ENCODE measurements at regions not wholly inside any gene's neighbourhood (a gene's known extent, or its start where the extent isn't known, plus 50 kb on each side); places are given as distances from the start of the nearest gene placed in this dataset.

DNA sequence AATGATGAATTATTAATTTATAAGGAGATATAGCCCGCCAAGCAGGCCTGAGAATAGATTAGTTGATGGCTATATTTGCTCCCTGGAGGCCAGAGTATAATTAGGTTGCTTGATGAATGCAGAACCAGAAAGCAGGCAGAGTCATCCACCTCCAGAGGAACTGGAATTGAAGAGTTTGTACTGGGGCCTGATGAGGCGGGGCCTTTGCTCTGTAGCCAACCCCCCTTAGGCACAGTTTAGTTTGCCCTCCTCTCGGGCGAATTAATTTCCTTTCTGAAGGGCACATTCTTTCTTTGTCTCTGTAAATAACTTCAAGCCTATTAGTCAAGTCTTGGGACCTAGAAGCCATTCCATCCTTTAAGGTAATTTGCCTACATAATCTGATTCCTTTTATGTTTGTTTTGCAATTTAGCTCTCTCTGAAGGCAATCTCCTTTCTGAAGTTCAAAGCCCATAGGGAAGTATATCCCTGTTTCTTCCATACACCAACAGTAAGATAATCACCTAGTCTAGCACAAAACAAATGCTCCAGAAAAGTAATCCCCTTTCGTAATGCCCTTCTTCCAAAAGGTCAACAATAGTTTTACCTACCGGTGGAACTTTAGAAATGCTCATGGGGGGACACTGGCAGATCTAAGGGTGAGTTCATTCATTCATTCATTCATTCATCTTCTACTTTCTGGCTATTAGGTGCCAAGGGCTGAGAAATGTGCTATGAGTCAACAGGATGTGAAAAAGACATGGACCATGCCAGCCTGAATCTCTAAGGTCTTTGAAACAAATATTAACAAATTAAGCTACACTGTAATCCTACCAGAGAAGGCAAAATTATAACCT is 84.8 kb upstream of the NUDT4 start:
- DNase-seq (ENCODE audit: low read depth): no peak
- TF ChIP-seq, protein P1, sequence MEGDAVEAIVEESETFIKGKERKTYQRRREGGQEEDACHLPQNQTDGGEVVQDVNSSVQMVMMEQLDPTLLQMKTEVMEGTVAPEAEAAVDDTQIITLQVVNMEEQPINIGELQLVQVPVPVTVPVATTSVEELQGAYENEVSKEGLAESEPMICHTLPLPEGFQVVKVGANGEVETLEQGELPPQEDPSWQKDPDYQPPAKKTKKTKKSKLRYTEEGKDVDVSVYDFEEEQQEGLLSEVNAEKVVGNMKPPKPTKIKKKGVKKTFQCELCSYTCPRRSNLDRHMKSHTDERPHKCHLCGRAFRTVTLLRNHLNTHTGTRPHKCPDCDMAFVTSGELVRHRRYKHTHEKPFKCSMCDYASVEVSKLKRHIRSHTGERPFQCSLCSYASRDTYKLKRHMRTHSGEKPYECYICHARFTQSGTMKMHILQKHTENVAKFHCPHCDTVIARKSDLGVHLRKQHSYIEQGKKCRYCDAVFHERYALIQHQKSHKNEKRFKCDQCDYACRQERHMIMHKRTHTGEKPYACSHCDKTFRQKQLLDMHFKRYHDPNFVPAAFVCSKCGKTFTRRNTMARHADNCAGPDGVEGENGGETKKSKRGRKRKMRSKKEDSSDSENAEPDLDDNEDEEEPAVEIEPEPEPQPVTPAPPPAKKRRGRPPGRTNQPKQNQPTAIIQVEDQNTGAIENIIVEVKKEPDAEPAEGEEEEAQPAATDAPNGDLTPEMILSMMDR (conservative IDR thresholded peaks at IDR 0.05; ENCODE audit: low read length): no peak
- H3K4me3 ChIP-seq (ENCODE audit: low read length): no peak overlapping the region

DNA sequence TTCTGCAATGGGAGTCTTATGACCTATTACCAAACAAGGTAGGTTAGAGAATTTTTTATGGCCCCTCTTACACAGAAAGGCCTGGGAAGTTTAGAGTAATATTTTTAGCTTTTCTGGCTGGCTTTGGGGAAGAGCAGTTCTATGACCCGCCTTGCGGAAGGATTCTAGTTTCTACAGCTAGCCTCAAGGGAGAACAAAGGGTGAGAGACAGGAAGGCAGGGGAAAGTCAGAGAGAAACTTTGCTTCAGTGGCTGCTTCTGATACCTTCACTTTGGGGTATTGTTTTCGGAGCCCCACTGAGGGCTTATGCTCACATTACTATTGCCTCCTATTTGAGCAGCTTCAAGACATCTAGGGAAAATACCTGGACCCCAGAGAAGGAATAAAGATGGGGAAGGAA is 80.7 kb upstream of the NUDT4 start:
- H3K4me3 ChIP-seq (ENCODE audit: low read length): no peak overlapping the region

DNA sequence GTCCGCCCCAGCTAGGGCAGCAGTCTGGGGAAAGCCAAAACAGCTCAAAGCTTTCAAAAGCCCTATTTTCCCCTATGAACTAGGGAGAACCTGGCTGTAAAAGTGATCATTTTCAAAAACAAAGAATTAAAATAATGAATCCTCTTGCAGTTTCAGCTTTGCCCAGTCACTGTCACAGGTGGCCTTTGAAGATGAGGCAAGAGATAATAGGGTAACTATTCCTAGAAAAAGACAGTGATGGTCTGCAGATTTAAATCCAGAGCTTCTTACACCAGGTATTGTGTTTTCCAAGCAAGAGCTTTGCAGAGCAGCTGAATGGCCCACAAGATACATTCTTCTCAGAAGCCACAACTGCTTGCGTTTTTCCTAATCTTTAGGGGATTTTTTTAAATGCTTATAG is 80.2 kb upstream of the NUDT4 start:
- no peak for DNase-seq (ENCODE audit: low read depth)
- no peak overlapping the region for H3K4me3 ChIP-seq (ENCODE audit: low read length)
- TF ChIP-seq, protein P1 (conservative IDR thresholded peaks at IDR 0.05; ENCODE audit: low read length): no peak

More for the DNA sequence above, 80.7 kb upstream of the NUDT4 start:
- TF ChIP-seq, protein P1 (conservative IDR thresholded peaks at IDR 0.05; ENCODE audit: low read length): no peak
- no peak for DNase-seq (ENCODE audit: low read depth)

DNA sequence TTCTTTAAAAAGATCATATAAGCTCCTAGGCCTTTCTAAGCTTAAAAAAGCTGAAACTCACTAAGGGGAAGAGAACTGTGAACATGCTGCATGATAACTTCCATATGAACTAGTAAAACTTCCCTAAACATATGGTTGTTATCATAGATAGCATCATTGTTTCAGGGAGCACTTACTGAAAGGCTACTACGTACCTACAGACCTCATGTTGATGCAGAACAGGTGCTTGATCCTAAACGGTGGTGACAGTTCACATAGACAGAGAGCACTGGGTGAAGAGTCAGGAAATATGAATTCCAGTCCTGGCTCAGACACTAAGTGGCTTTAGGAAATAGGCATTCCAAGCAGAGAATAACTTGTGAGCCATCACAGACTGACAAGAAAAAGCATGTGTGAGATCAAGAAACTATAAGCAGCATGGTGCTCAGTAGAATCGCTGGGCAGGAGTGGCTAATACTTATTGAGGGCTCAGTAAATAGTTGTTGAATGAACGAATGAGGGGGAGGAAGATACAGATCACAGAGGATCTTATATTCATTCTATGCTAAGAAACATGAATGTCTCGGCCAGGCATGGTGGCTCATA is 78.4 kb upstream of the NUDT4 start:
- no peak overlapping the region for H3K4me3 ChIP-seq (ENCODE audit: low read length)
- TF ChIP-seq, protein P1 (conservative IDR thresholded peaks at IDR 0.05; ENCODE audit: low read length): no peak
- peak; percentile 6 for DNase-seq (ENCODE audit: low read depth)

DNA sequence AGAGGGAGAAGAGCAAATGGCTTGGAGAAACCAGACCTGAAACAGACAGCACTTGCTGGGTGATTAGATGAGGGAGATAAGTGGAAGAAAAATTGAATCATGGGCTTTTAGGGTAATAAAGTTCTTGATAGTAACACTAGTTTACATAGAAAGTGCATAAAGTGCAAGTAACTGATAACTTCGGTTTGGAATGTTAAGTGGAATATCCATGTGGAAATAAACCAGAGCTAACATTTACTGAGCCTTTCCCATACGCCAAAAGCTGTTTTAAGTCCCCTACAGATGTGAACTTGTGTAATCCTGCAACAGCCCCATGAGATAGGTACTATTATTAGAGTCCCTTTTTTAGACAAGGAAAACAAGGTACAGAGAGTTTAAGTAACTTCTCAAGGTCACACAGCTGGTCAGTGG is 77.1 kb upstream of the NUDT4 start:
- TF ChIP-seq, protein P1 (conservative IDR thresholded peaks at IDR 0.05; ENCODE audit: low read length): no peak
- H3K4me3 ChIP-seq (ENCODE audit: low read length): no peak overlapping the region
- no peak for DNase-seq (ENCODE audit: low read depth)

- peak; percentile 37 for DNase-seq (ENCODE audit: low read depth)
- H3K4me3 ChIP-seq (ENCODE audit: low read length): no peak overlapping the region
- TF ChIP-seq, protein P1 (conservative IDR thresholded peaks at IDR 0.05; ENCODE audit: low read length): no peak
These were observed 75.1 kb upstream of the NUDT4 start for GRCh38 chr12:93302331-93303229.

Measured in AG10803 (cell line).